Body of pancreas (tissue), 4 donors: ENCODE measurements at regions not wholly inside any gene's neighbourhood (a gene's known extent, or its start where the extent isn't known, plus 50 kb on each side); places are given as distances from the start of the nearest gene placed in this dataset.
"Not testable (repeated sequence)": the region's sequence is repeated elsewhere in the genome, so short reads cannot be mapped to it uniquely, and the experiment has no call there.

Source experiments
- POLR2A ChIP-seq, 3 donors: fragments of 450-650 bp; IDR thresholded peaks; one replicate each; pipeline ENCODE4 v1.6.1; 2016; ENCODE audit warnings: antibody characterized with exemption in 3 of 3, mild to moderate bottlenecking in 2 of 3
- TF ChIP-seq, protein P1 (sequence below), 7 experiments: fragments of 450-650 bp in 4 of 7; fragments of 200-600 bp in 3 of 7; sonication (generic) in 3 of 7; IDR thresholded peaks; one replicate each; pipeline ENCODE4 v1.5.1; 2016 to 2019; ENCODE audit warnings: antibody characterized with exemption in 7 of 7

DNA sequence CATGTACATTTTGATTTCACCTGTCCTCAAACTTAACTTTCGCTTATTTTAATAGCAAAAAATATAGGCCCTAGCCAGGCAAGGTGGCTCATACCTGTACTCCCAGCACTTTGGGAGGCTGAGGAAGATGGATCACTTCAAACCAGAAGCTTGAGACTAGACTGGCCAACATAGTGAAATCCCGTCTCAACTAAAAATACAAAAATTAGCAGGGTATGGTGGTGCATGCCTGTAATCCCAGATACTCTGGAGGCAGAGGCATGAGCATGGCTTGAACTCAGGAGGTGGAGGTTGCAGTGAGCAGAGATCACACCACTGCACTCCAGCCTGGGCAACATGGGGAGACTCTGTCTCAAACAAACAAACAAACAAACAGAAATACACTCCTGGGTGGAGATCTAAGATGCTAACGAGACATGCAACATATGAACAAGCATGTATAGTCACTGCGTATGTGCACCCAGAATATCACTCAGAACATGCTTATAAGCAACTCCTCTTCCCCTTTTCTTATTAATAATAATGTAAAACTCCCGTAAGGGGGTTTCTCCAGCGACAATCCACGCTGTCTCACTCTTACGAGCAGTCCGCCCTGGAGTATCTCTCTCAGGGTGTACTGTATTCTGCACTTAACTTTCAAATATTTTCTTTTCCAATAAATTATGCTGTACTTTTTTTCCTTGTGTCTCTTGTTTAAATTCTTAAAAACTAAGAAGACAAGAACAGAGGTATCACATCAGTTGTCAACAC lies 4144.9 kb upstream of the TPTE start:
- TF ChIP-seq POLR2A (IDR thresholded peaks at IDR 0.05): not testable (repeated sequence)
- TF ChIP-seq, protein P1, sequence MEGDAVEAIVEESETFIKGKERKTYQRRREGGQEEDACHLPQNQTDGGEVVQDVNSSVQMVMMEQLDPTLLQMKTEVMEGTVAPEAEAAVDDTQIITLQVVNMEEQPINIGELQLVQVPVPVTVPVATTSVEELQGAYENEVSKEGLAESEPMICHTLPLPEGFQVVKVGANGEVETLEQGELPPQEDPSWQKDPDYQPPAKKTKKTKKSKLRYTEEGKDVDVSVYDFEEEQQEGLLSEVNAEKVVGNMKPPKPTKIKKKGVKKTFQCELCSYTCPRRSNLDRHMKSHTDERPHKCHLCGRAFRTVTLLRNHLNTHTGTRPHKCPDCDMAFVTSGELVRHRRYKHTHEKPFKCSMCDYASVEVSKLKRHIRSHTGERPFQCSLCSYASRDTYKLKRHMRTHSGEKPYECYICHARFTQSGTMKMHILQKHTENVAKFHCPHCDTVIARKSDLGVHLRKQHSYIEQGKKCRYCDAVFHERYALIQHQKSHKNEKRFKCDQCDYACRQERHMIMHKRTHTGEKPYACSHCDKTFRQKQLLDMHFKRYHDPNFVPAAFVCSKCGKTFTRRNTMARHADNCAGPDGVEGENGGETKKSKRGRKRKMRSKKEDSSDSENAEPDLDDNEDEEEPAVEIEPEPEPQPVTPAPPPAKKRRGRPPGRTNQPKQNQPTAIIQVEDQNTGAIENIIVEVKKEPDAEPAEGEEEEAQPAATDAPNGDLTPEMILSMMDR (IDR thresholded peaks at IDR 0.05): not testable (repeated sequence)
